Neural progenitor cell (in vitro differentiated cells): ENCODE measurements at regions not wholly inside any gene's neighbourhood (a gene's known extent, or its start where the extent isn't known, plus 50 kb on each side); places are given as distances from the start of the nearest gene placed in this dataset.

Source experiments
- DNase-seq: peaks from one replicate; pipeline ENCODE4 v3.0.0-alpha.2; 2016; ENCODE audit warnings: low spot score
- H2AFZ ChIP-seq: fragments of 200-600 bp; sonication (generic); replicated peaks from 2 replicates; pipeline ENCODE4 v1.6.1; 2016; ENCODE audit warnings: antibody characterized with exemption
- H3F3A ChIP-seq: fragments of 200-600 bp; sonication (generic); 2 replicates; pipeline ENCODE4 v1.6.1; 2016; ENCODE audit warnings: antibody characterized with exemption, low read depth
- H3K27ac ChIP-seq: fragments of 200-600 bp; sonication (generic); 2 replicates; pipeline ENCODE4 v1.5.1; 2016; ENCODE audit warnings: mild to moderate bottlenecking
- H3K27me3 ChIP-seq: fragments of 200-600 bp; sonication (generic); 2 replicates; pipeline ENCODE4 v1.6.1; 2016; ENCODE audit warnings: mild to moderate bottlenecking, moderate library complexity
- H3K36me3 ChIP-seq: fragments of 200-600 bp; sonication (generic); 2 replicates; pipeline ENCODE4 v1.5.1; 2016
- H3K4me1 ChIP-seq: fragments of 200-600 bp; sonication (generic); 2 replicates; pipeline ENCODE4 v1.6.1; 2016; ENCODE audit warnings: mixed run types
- H3K4me2 ChIP-seq: fragments of 200-600 bp; sonication (generic); 2 replicates; pipeline ENCODE4 v1.6.1; 2016
- H3K4me3 ChIP-seq: fragments of 200-600 bp; sonication (generic); 2 replicates; pipeline ENCODE4 v1.5.1; 2016
- H3K79me2 ChIP-seq: fragments of 200-600 bp; sonication (generic); 2 replicates; pipeline ENCODE4 v1.6.1; 2016; ENCODE audit warnings: low read depth
- H3K9ac ChIP-seq: fragments of 200-600 bp; sonication (generic); 2 replicates; pipeline ENCODE4 v1.6.1; 2016
- H3K9me3 ChIP-seq: fragments of 200-600 bp; sonication (generic); 2 replicates; pipeline ENCODE4 v1.5.1; 2016; ENCODE audit warnings: low read depth
- H4K20me1 ChIP-seq: fragments of 200-600 bp; sonication (generic); 2 replicates; pipeline ENCODE4 v1.6.1; 2016; ENCODE audit warnings: low read depth
- H3K27ac Mint-ChIP-seq: 3 replicates; pipeline ENCODE4 v1.8.0; 2021; ENCODE audit warnings: mixed read lengths
- H3K27me3 Mint-ChIP-seq: 2 replicates; pipeline ENCODE4 v1.8.0; 2022; ENCODE audit warnings: low read depth, mild to moderate bottlenecking, inconsistent platforms, moderate library complexity, mixed read lengths; ENCODE audit not compliant: insufficient read depth
- H3K36me3 Mint-ChIP-seq: 3 replicates; pipeline ENCODE4 v1.8.0; 2021; ENCODE audit warnings: mixed read lengths
- H3K4me1 Mint-ChIP-seq: 3 replicates; pipeline ENCODE4 v1.8.0; 2021; ENCODE audit warnings: mixed read lengths
- H3K4me3 Mint-ChIP-seq: 3 replicates; pipeline ENCODE4 v1.8.0; 2021; ENCODE audit warnings: mild to moderate bottlenecking, moderate library complexity, mixed read lengths
- H3K9me3 Mint-ChIP-seq: 3 replicates; pipeline ENCODE4 v1.8.0; 2020; ENCODE audit warnings: mixed read lengths
- EZH2 ChIP-seq: fragments of 200-600 bp; sonication (generic); IDR thresholded peaks from 2 replicates; pipeline ENCODE4 v1.6.1; 2017; ENCODE audit warnings: antibody characterized with exemption, mild to moderate bottlenecking, moderate library complexity
- EZH2phosphoT487 ChIP-seq: fragments of 200-600 bp; sonication (generic); IDR thresholded peaks from 2 replicates; pipeline ENCODE4 v1.6.1; 2017; ENCODE audit warnings: antibody characterized with exemption
- TF ChIP-seq, protein P1 (sequence below): fragments of 200-600 bp; sonication (generic); IDR thresholded peaks from 2 replicates; pipeline ENCODE4 v1.5.1; 2017; ENCODE audit warnings: antibody characterized with exemption, mild to moderate bottlenecking

DNA sequence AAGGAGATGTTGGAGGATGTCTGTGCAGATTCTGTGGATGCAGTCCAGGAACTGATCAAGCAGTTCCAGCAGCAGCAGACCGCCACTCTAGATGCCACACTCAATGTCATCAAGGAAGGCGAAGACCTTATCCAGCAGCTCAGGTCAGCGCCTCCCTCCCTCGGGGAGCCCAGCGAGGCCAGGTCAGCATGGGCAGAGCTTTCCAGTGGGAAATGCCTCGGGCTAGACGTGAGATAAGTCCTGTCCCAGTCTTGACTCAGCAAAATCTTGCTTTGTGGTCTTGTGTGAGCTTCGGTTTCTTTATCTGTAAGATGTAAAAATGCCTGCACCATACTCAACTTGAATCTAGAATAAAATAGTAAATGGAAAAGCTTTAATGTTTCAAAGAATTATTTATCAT, 335.1 kb upstream of the UMPS start:
- Histone ChIP-seq H2AFZ (no peak overlapping the region), H3K9me3 (no peaks in the 10 kb centered on the region), H3K27me3 (no peaks in the 10 kb centered on the region), H3K4me3 (no peak overlapping the region), H3K27ac (no peak overlapping the region), H4K20me1 (no peaks in the 10 kb centered on the region), H3K9ac (no peak overlapping the region), H3K79me2 (no peaks in the 10 kb centered on the region), H3F3A (peaks cover 18% of the 10 kb centered on the region), H3K36me3 (no peaks in the 10 kb centered on the region), H3K4me2 (no peak overlapping the region), H3K4me1 (peaks cover 23% of the 10 kb centered on the region)
- Mint-ChIP-seq H3K27ac (no peak overlapping the region), H3K27me3 (no peaks in the 10 kb centered on the region), H3K4me1 (peaks cover 15% of the 10 kb centered on the region), H3K4me3 (no peak overlapping the region), H3K9me3 (no peaks in the 10 kb centered on the region), H3K36me3 (peaks cover 8% of the 10 kb centered on the region)
- TF ChIP-seq, protein P1, sequence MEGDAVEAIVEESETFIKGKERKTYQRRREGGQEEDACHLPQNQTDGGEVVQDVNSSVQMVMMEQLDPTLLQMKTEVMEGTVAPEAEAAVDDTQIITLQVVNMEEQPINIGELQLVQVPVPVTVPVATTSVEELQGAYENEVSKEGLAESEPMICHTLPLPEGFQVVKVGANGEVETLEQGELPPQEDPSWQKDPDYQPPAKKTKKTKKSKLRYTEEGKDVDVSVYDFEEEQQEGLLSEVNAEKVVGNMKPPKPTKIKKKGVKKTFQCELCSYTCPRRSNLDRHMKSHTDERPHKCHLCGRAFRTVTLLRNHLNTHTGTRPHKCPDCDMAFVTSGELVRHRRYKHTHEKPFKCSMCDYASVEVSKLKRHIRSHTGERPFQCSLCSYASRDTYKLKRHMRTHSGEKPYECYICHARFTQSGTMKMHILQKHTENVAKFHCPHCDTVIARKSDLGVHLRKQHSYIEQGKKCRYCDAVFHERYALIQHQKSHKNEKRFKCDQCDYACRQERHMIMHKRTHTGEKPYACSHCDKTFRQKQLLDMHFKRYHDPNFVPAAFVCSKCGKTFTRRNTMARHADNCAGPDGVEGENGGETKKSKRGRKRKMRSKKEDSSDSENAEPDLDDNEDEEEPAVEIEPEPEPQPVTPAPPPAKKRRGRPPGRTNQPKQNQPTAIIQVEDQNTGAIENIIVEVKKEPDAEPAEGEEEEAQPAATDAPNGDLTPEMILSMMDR: no peak
- TF ChIP-seq EZH2 (no peak), EZH2phosphoT487 (no peak)
- no peak for DNase-seq

DNA sequence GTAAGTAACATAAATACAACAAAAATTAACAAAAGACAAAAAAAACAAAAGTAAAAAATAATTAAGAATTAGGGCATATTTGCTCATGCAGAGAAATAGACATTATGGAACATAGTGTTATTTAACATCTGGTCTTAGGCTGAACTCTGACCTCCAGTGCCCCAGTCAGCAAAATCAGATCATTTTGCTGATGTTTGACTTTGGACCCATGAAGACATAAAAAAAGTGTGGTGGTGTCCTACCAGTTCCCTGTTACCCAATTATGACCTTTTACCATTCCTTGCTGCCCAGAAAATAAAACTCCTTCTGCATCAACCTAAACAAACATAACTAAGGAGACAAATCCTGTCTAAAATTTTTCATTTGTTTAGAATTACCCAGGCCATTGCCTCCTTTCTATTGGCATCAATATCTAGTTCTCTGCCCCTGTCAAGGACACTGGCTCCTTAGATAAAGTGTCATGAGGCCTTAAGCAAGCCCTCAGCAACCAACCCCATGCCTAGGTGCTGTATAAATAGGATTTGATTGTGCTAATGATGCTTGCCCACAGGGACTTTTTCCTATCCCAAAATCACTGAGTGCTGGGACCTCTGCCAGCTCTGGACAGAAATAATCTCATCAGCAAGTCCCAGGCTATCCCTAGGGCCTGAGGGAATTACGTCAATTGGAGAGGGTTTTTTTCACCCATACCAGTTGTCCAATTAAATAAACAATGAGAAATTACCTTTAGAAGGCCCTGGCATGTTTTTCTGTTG, 334.5 kb upstream of the UMPS start:
- Mint-ChIP-seq H3K4me1 (peaks cover 13% of the 10 kb centered on the region), H3K4me3 (no peak overlapping the region), H3K36me3 (peaks cover 11% of the 10 kb centered on the region), H3K27ac (no peak overlapping the region), H3K9me3 (no peaks in the 10 kb centered on the region), H3K27me3 (no peaks in the 10 kb centered on the region)
- peaks cover 17% of the 10 kb centered on the region for H3K4me1 ChIP-seq
- no peaks in the 10 kb centered on the region for H3K36me3 ChIP-seq
- TF ChIP-seq EZH2phosphoT487: no peak
- TF ChIP-seq, protein P1: no peak
- no peak for TF ChIP-seq EZH2
- DNase-seq: no peak
- H3F3A ChIP-seq: peaks cover 12% of the 10 kb centered on the region
- H4K20me1 ChIP-seq: no peaks in the 10 kb centered on the region
- no peaks in the 10 kb centered on the region for H3K27me3 ChIP-seq
- H3K4me2 ChIP-seq: no peak overlapping the region
- no peaks in the 10 kb centered on the region for H3K9me3 ChIP-seq
- no peak overlapping the region for H3K27ac ChIP-seq
- no peaks in the 10 kb centered on the region for H3K79me2 ChIP-seq
- no peak overlapping the region for H2AFZ ChIP-seq
- H3K9ac ChIP-seq: no peak overlapping the region
- H3K4me3 ChIP-seq: no peak overlapping the region

DNA sequence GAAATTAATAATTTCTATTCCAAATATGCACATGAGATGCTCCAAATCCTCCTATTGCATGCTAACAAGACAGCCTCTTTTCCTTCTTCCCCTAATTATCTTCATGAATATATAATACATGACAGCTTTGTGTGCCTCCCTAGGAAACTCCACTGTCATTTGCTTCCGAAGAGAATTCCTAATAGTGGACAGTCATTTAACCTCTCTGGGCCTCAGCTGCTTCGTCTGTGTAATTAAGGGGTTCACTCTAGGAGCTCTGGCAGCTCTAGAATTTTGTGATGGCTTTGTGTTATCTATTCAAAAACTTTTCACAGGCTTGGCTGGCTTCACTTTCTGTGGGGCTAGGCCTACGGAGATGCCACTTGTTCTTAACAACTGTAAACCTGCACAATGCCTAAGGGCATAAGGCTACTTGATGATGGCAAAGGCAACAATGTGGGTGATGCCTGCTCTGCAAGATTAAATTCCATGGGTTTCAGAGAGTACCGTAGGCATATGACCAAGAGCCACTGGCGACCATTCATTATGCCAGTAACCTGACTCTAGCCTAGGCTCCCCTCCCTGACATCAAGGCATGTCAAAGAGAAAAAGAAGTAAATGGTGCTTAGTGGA, 333.8 kb upstream of the UMPS start:
- peaks cover 11% of the 10 kb centered on the region for H3F3A ChIP-seq
- no peak overlapping the region for H2AFZ ChIP-seq
- H3K27me3 Mint-ChIP-seq: no peaks in the 10 kb centered on the region
- no peak for DNase-seq
- no peak overlapping the region for H3K4me2 ChIP-seq
- H3K4me1 Mint-ChIP-seq: peaks cover 7% of the 10 kb centered on the region
- no peak overlapping the region for H3K27ac ChIP-seq
- no peaks in the 10 kb centered on the region for H3K36me3 ChIP-seq
- no peak overlapping the region for H3K9ac ChIP-seq
- no peaks in the 10 kb centered on the region for H3K79me2 ChIP-seq
- no peaks in the 10 kb centered on the region for H3K9me3 ChIP-seq
- peaks cover 11% of the 10 kb centered on the region for H3K4me1 ChIP-seq
- H3K27me3 ChIP-seq: no peaks in the 10 kb centered on the region
- peaks cover 10% of the 10 kb centered on the region for H3K36me3 Mint-ChIP-seq
- H3K27ac Mint-ChIP-seq: no peak overlapping the region
- H3K9me3 Mint-ChIP-seq: no peaks in the 10 kb centered on the region
- H3K4me3 Mint-ChIP-seq: no peak overlapping the region
- H3K4me3 ChIP-seq: no peak overlapping the region
- no peaks in the 10 kb centered on the region for H4K20me1 ChIP-seq
- no peak for TF ChIP-seq EZH2
- TF ChIP-seq EZH2phosphoT487: no peak
- TF ChIP-seq, protein P1: no peak
